Fibroblast of mammary gland (primary cell): ENCODE measurements at regions not wholly inside any gene's neighbourhood (a gene's known extent, or its start where the extent isn't known, plus 50 kb on each side); places are given as distances from the start of the nearest gene placed in this dataset.

ENCODE experiments used
- DNase-seq: peaks from one replicate; pipeline ENCODE4 v3.0.0-alpha.2; 2010; ENCODE audit warnings: low read depth
- H3K4me3 ChIP-seq: 2 replicates; pipeline ENCODE4 v1.5.1; 2011; ENCODE audit warnings: low read depth, mild to moderate bottlenecking, low read length, moderate library complexity; ENCODE audit not compliant: control insufficient read depth
- CTCF ChIP-seq: conservative IDR thresholded peaks from 2 replicates; pipeline ENCODE4 v1.5.1; 2011; ENCODE audit warnings: low read depth, low read length, inconsistent platforms; ENCODE audit not compliant: control insufficient read depth, insufficient read depth

- TF ChIP-seq CTCF = no peak
- DNase-seq = no peak
- H3K4me3 ChIP-seq = no peak overlapping the region
Measured at GRCh38 chr2:21811541-21811940, 687.8 kb downstream of the TDRD15 start.

DNA sequence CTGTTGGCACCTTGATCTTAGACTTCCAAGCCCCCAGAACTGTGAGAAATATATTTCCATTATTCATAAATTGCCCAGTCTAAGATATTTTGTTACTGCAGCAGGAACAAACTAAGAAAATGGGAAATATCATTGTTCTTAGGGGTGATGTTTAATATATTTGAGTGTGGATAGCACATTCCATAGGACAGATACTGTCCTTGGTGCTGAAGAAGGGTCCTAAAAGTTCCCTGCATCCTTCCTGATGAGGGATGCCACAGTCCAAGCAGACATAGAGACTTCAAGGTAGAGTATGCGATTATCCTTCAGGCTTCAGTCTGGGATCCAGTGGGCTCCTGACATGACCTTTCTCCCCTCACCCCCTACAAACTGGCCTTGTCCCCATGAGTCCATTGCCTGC, 689.0 kb downstream of the TDRD15 start:
- TF ChIP-seq CTCF = no peak
- no peak for DNase-seq
- H3K4me3 ChIP-seq = no peak overlapping the region

DNA sequence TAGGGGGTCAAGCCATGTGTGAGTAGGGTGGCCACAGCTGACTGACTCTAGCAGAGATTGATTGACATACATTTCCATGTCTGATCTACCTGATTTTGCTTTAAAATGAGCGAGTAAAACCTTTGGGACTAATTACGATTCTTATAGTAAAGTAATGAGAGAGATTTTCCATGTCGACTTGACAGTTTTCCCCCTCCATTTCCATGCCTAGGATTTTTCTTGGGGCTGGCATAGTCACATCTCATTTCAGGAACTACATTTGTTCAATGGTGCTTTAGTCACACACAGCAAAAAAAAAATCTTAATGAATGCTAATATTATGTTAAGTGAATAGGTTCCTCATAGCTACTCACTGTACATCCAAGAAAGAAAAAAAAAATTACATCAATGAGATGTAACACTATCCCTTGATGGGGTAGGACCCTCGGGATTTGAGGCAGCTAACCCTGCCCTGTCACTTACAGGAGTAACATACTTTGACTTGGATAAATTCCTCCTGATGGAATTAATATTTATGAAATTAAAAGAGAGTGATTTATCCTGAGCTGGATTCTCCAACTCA, 690.9 kb downstream of the TDRD15 start:
- DNase-seq = no peak
- H3K4me3 ChIP-seq = no peak overlapping the region
- no peak for TF ChIP-seq CTCF

DNA sequence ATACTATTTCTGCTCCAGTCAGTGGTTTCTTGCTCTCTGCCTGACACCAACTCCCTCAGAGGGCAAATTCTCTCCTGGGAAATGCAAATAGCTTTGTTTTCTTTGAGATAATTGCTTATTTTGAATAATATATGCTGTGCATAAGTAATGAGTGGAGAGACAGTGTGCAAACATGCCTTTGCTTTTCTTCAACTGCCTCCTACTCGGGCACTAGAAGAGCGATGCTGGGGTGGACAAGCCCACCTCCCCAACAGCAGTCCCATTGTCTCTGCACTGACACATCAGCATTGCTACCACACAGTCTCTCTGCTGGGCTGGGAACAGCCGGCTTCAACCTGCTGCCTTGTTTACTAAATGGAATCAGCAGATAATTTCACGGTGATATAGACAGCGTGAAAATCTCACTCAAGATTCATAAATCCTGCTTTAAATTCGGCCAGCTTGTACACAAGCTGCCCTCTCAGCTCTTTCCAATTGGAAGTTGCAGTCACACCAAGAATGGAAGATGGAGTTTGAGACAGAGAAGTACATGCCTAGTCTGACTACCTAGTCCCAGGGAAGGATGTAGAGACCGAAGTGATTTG, 694.5 kb downstream of the TDRD15 start:
- no peak for DNase-seq
- H3K4me3 ChIP-seq = no peak overlapping the region
- TF ChIP-seq CTCF = no peak

GRCh38 chr2:21819454-21819853, 695.7 kb downstream of the TDRD15 start:
- peak; percentile 35 for DNase-seq
- no peak for TF ChIP-seq CTCF
- no peak overlapping the region for H3K4me3 ChIP-seq

- H3K4me3 ChIP-seq = no peak overlapping the region
- DNase-seq = no peak
- TF ChIP-seq CTCF = no peak
Measured at GRCh38 chr2:21820271-21820670, 696.5 kb downstream of the TDRD15 start.
